ENCODE measurements at regions not wholly inside any gene's neighbourhood (a gene's known extent, or its start where the extent isn't known, plus 50 kb on each side); places are given as distances from the start of the nearest gene placed in this dataset.

GRCh38 chr12:87112571-87113345, 856.6 kb upstream of the MGAT4C start:
- intact Hi-C loops (cut with micrococcal nuclease), result no loop called here

- intact Hi-C loops (cut with micrococcal nuclease), result no loop called here
Measured at GRCh38 chr12:87107766-87108165, 851.6 kb upstream of the MGAT4C start.

- intact Hi-C loops (cut with micrococcal nuclease), result no loop called here
Measured at GRCh38 chr12:87107270-87107669, 851.1 kb upstream of the MGAT4C start.

GRCh38 chr12:87096082-87096585, 839.9 kb upstream of the MGAT4C start:
- intact Hi-C loops (cut with micrococcal nuclease), result no loop called here

- intact Hi-C loops (cut with micrococcal nuclease), result no loop called here
Measured at GRCh38 chr12:87094356-87094755, 838.2 kb upstream of the MGAT4C start.

- intact Hi-C loops (cut with micrococcal nuclease), result no loop called here
Measured at GRCh38 chr12:87092421-87092820, 836.2 kb upstream of the MGAT4C start.

GRCh38 chr12:87086118-87086891, 830.1 kb upstream of the MGAT4C start:
- intact Hi-C loops (cut with micrococcal nuclease), result no loop called here

GRCh38 chr12:87085286-87085685, 829.1 kb upstream of the MGAT4C start:
- intact Hi-C loops (cut with micrococcal nuclease), result no loop called here

GRCh38 chr12:87082756-87083155, 826.6 kb upstream of the MGAT4C start:
- intact Hi-C loops (cut with micrococcal nuclease), result no loop called here

- intact Hi-C loops (cut with micrococcal nuclease), result no loop called here
Measured at GRCh38 chr12:87074781-87075180, 818.6 kb upstream of the MGAT4C start.

- intact Hi-C loops (cut with micrococcal nuclease), result no loop called here
Measured at GRCh38 chr12:87066326-87066725, 810.1 kb upstream of the MGAT4C start.

- intact Hi-C loops (cut with micrococcal nuclease), result no loop called here
Measured at GRCh38 chr12:87059231-87059630, 803.0 kb upstream of the MGAT4C start.

GRCh38 chr12:87054226-87054625, 798.0 kb upstream of the MGAT4C start:
- intact Hi-C loops (cut with micrococcal nuclease), result no loop called here

GRCh38 chr12:87051621-87052020, 795.4 kb upstream of the MGAT4C start:
- intact Hi-C loops (cut with micrococcal nuclease), result no loop called here

- intact Hi-C loops (cut with micrococcal nuclease), result no loop called here
Measured at GRCh38 chr12:87047691-87048090, 791.5 kb upstream of the MGAT4C start.

- intact Hi-C loops (cut with micrococcal nuclease), result no loop called here
Measured at GRCh38 chr12:87039536-87039935, 783.3 kb upstream of the MGAT4C start.

GRCh38 chr12:87038098-87038497, 781.9 kb upstream of the MGAT4C start:
- intact Hi-C loops (cut with micrococcal nuclease), result no loop called here

GRCh38 chr12:87025976-87026375, 769.8 kb upstream of the MGAT4C start:
- intact Hi-C loops (cut with micrococcal nuclease), result no loop called here

GRCh38 chr12:87021400-87021799, 765.2 kb upstream of the MGAT4C start:
- intact Hi-C loops (cut with micrococcal nuclease), result no loop called here

- intact Hi-C loops (cut with micrococcal nuclease), result no loop called here
Measured at GRCh38 chr12:87020071-87020470, 763.9 kb upstream of the MGAT4C start.

- intact Hi-C loops (cut with micrococcal nuclease), result no loop called here
Measured at GRCh38 chr12:87015352-87015751, 759.2 kb upstream of the MGAT4C start.

GRCh38 chr12:87008785-87009384, 752.7 kb upstream of the MGAT4C start:
- intact Hi-C loops (cut with micrococcal nuclease), result no loop called here
